CD8-positive, alpha-beta memory T cell (primary cell): ENCODE measurements at regions not wholly inside any gene's neighbourhood (a gene's known extent, or its start where the extent isn't known, plus 50 kb on each side); places are given as distances from the start of the nearest gene placed in this dataset.

Source experiments
- CTCF ChIA-PET: fragments of 350-600 bp; sonication (Branson Sonifier 250); formaldehyde crosslinking; loops from one replicate; lab custom pipeline; 2021; ENCODE audit warnings: antibody characterized with exemption; lab: Charles Lee
- POLR2A ChIA-PET: fragments of 350-600 bp; sonication (Branson Sonifier 250); formaldehyde crosslinking; loops from one replicate; lab custom pipeline; 2021; ENCODE audit warnings: antibody characterized with exemption; lab: Charles Lee
- DNase-seq, 5 donors: peaks; one replicate each; pipeline versions ENCODE4 v3.0.0 to v3.0.0-alpha.2; 2020 to 2022; ENCODE audit warnings: mixed read lengths in 1 of 5
- H3K27ac ChIP-seq: one replicate; pipeline ENCODE4 v1.7.0; 2013; ENCODE audit warnings: low read depth, mild to moderate bottlenecking, low read length, moderate library complexity
- H3K27me3 ChIP-seq: 2 replicates; pipeline ENCODE4 v1.7.0; 2013; ENCODE audit warnings: low read length, mild to moderate bottlenecking; ENCODE audit not compliant: insufficient read depth, poor library complexity, severe bottlenecking
- H3K36me3 ChIP-seq: 2 replicates; pipeline ENCODE4 v1.7.0; 2013; ENCODE audit warnings: mild to moderate bottlenecking, low read length, moderate library complexity; ENCODE audit not compliant: insufficient read depth
- H3K4me1 ChIP-seq: 2 replicates; pipeline ENCODE4 v1.7.0; 2013; ENCODE audit warnings: mild to moderate bottlenecking, low read length, moderate library complexity; ENCODE audit not compliant: insufficient read depth
- H3K4me3 ChIP-seq: 2 replicates; pipeline ENCODE4 v1.7.0; 2013; ENCODE audit warnings: mild to moderate bottlenecking, low read length
- H3K9me3 ChIP-seq: 2 replicates; pipeline ENCODE4 v1.7.0; 2013; ENCODE audit warnings: mild to moderate bottlenecking, low read length
- H3K27ac Mint-ChIP-seq, 8 donors: one replicate each; pipeline ENCODE4 v1.8.0; 2020 to 2021; ENCODE audit warnings: mixed read lengths in 8 of 8, mild to moderate bottlenecking in 6 of 8, inconsistent platforms in 3 of 8, moderate library complexity in 3 of 8
- H3K27me3 Mint-ChIP-seq, 2 donors: one replicate each; pipeline ENCODE4 v1.8.0; 2020 to 2021; ENCODE audit warnings: mixed read lengths in 2 of 2, mild to moderate bottlenecking in 1 of 2, moderate library complexity in 1 of 2
- H3K36me3 Mint-ChIP-seq, 3 donors: one replicate each; pipeline ENCODE4 v1.8.0; 2020 to 2021; ENCODE audit warnings: mixed read lengths in 3 of 3, inconsistent platforms in 1 of 3, mild to moderate bottlenecking in 1 of 3
- H3K4me1 Mint-ChIP-seq, 3 donors: one replicate each; pipeline ENCODE4 v1.8.0; 2020 to 2021; ENCODE audit warnings: mixed read lengths in 3 of 3, inconsistent platforms in 1 of 3, mild to moderate bottlenecking in 1 of 3
- H3K4me3 Mint-ChIP-seq, 7 donors: one replicate each; pipeline ENCODE4 v1.8.0; 2020 to 2021; ENCODE audit warnings: mixed read lengths in 7 of 7, mild to moderate bottlenecking in 6 of 7, moderate library complexity in 4 of 7, inconsistent platforms in 2 of 7
- H3K9me3 Mint-ChIP-seq, 5 donors: one replicate each; pipeline ENCODE4 v1.8.0; 2020 to 2022; ENCODE audit warnings: mixed read lengths in 5 of 5, mild to moderate bottlenecking in 3 of 5, moderate library complexity in 2 of 5, inconsistent platforms in 1 of 5

- Mint-ChIP-seq H3K9me3 (peaks cover 0 to 6% (median 2%) of the 10 kb centered on the region in 5 donors), H3K4me1 (no peaks in the 10 kb centered on the region), H3K4me3 (no peak overlapping the region), H3K36me3 (no peaks in the 10 kb centered on the region), H3K27me3 (peaks cover 0 to 3% of the 10 kb centered on the region in 2 donors), H3K27ac (no peak overlapping the region)
- H3K9me3 ChIP-seq = no peaks in the 10 kb centered on the region
- ChIA-PET POLR2A (no interaction called here), CTCF (no interaction called here)
- H3K4me1 ChIP-seq = no peaks in the 10 kb centered on the region
- H3K27ac ChIP-seq = no peak overlapping the region
- H3K4me3 ChIP-seq = no peak overlapping the region
- no peaks in the 10 kb centered on the region for H3K27me3 ChIP-seq
- no peaks in the 10 kb centered on the region for H3K36me3 ChIP-seq
- no peak for DNase-seq
Measured at GRCh38 chr11:92329137-92329536, 104.5 kb downstream of the FAT3 start.

GRCh38 chr11:92329646-92330045 lies 105.0 kb downstream of the FAT3 start:
- no peak overlapping the region for H3K27ac Mint-ChIP-seq
- POLR2A ChIA-PET = no interaction called here
- H3K4me1 Mint-ChIP-seq = no peaks in the 10 kb centered on the region
- Histone ChIP-seq H3K27me3 (no peaks in the 10 kb centered on the region), H3K27ac (no peak overlapping the region), H3K9me3 (no peaks in the 10 kb centered on the region), H3K4me1 (no peaks in the 10 kb centered on the region), H3K4me3 (no peak overlapping the region), H3K36me3 (no peaks in the 10 kb centered on the region)
- DNase-seq = no peak
- peaks cover 0 to 6% (median 2%) of the 10 kb centered on the region in 5 donors for H3K9me3 Mint-ChIP-seq
- peaks cover 0 to 3% of the 10 kb centered on the region in 2 donors for H3K27me3 Mint-ChIP-seq
- no peak overlapping the region for H3K4me3 Mint-ChIP-seq
- CTCF ChIA-PET = no interaction called here
- no peaks in the 10 kb centered on the region for H3K36me3 Mint-ChIP-seq

GRCh38 chr11:92330114-92330513 lies 105.5 kb downstream of the FAT3 start:
- Mint-ChIP-seq H3K27ac (no peak overlapping the region), H3K27me3 (peaks cover 0 to 3% of the 10 kb centered on the region in 2 donors), H3K9me3 (peaks cover 0 to 6% (median 2%) of the 10 kb centered on the region in 5 donors), H3K4me3 (no peak overlapping the region), H3K36me3 (no peaks in the 10 kb centered on the region), H3K4me1 (no peaks in the 10 kb centered on the region)
- ChIA-PET POLR2A (no interaction called here), CTCF (no interaction called here)
- Histone ChIP-seq H3K4me1 (no peaks in the 10 kb centered on the region), H3K4me3 (no peak overlapping the region), H3K9me3 (no peaks in the 10 kb centered on the region), H3K27ac (no peak overlapping the region), H3K36me3 (no peaks in the 10 kb centered on the region), H3K27me3 (no peaks in the 10 kb centered on the region)
- no peak for DNase-seq

GRCh38 chr11:92332986-92333385 lies 108.4 kb downstream of the FAT3 start:
- Histone ChIP-seq H3K9me3 (no peaks in the 10 kb centered on the region), H3K4me3 (no peak overlapping the region), H3K27me3 (no peaks in the 10 kb centered on the region), H3K36me3 (no peaks in the 10 kb centered on the region), H3K4me1 (no peaks in the 10 kb centered on the region), H3K27ac (no peak overlapping the region)
- no peaks in the 10 kb centered on the region for H3K4me1 Mint-ChIP-seq
- H3K9me3 Mint-ChIP-seq = peaks cover 2 to 11% (median 3%) of the 10 kb centered on the region in 5 donors
- no peak overlapping the region for H3K27ac Mint-ChIP-seq
- no peaks in the 10 kb centered on the region for H3K36me3 Mint-ChIP-seq
- POLR2A ChIA-PET = no interaction called here
- no peaks in the 10 kb centered on the region for H3K27me3 Mint-ChIP-seq
- H3K4me3 Mint-ChIP-seq = no peak overlapping the region
- CTCF ChIA-PET = no interaction called here
- DNase-seq = no peak

- Mint-ChIP-seq H3K36me3 (no peaks in the 10 kb centered on the region), H3K27ac (no peak overlapping the region), H3K9me3 (peaks cover 2 to 21% (median 9%) of the 10 kb centered on the region in 5 donors), H3K4me1 (no peaks in the 10 kb centered on the region), H3K27me3 (no peaks in the 10 kb centered on the region), H3K4me3 (no peak overlapping the region)
- Histone ChIP-seq H3K9me3 (no peaks in the 10 kb centered on the region), H3K4me3 (no peak overlapping the region), H3K27me3 (no peaks in the 10 kb centered on the region), H3K27ac (no peak overlapping the region), H3K36me3 (no peaks in the 10 kb centered on the region), H3K4me1 (no peaks in the 10 kb centered on the region)
- DNase-seq = no peak
- POLR2A ChIA-PET = no interaction called here
- CTCF ChIA-PET = interaction anchor here (1.1 kb wide), 1 partner anchor 17 kb away, joined by 4 read pairs; no protein-coding TSS in a partner anchor
Measured at GRCh38 chr11:92340839-92341238, 116.2 kb downstream of the FAT3 start.

GRCh38 chr11:92342034-92342720 lies 117.6 kb downstream of the FAT3 start:
- peaks cover 2 to 21% (median 8%) of the 10 kb centered on the region in 5 donors for H3K9me3 Mint-ChIP-seq
- ChIA-PET POLR2A (no interaction called here), CTCF (interaction anchor here (1.1 kb wide), 1 partner anchor 18 kb away, joined by 4 read pairs; no protein-coding TSS in a partner anchor)
- no peak overlapping the region for H3K4me3 ChIP-seq
- H3K27ac Mint-ChIP-seq = no peak overlapping the region
- no peaks in the 10 kb centered on the region for H3K36me3 ChIP-seq
- no peaks in the 10 kb centered on the region for H3K4me1 ChIP-seq
- H3K27ac ChIP-seq = no peak overlapping the region
- no peaks in the 10 kb centered on the region for H3K27me3 Mint-ChIP-seq
- DNase-seq = no peak
- no peaks in the 10 kb centered on the region for H3K36me3 Mint-ChIP-seq
- H3K4me3 Mint-ChIP-seq = no peak overlapping the region
- no peaks in the 10 kb centered on the region for H3K9me3 ChIP-seq
- no peaks in the 10 kb centered on the region for H3K27me3 ChIP-seq
- no peaks in the 10 kb centered on the region for H3K4me1 Mint-ChIP-seq

GRCh38 chr11:92342886-92343285 lies 118.3 kb downstream of the FAT3 start:
- Mint-ChIP-seq H3K9me3 (peaks cover 2 to 19% (median 5%) of the 10 kb centered on the region in 5 donors), H3K27me3 (no peaks in the 10 kb centered on the region), H3K27ac (no peak overlapping the region), H3K4me1 (no peaks in the 10 kb centered on the region), H3K36me3 (no peaks in the 10 kb centered on the region), H3K4me3 (no peak overlapping the region)
- Histone ChIP-seq H3K9me3 (no peaks in the 10 kb centered on the region), H3K4me1 (no peaks in the 10 kb centered on the region), H3K27me3 (no peaks in the 10 kb centered on the region), H3K27ac (no peak overlapping the region), H3K36me3 (no peaks in the 10 kb centered on the region), H3K4me3 (no peak overlapping the region)
- ChIA-PET POLR2A (no interaction called here), CTCF (no interaction called here)
- no peak for DNase-seq

- Histone ChIP-seq H3K36me3 (no peaks in the 10 kb centered on the region), H3K4me3 (no peak overlapping the region), H3K9me3 (no peaks in the 10 kb centered on the region), H3K27ac (no peak overlapping the region), H3K27me3 (no peaks in the 10 kb centered on the region), H3K4me1 (no peaks in the 10 kb centered on the region)
- no peaks in the 10 kb centered on the region for H3K27me3 Mint-ChIP-seq
- DNase-seq = no peak
- no peak overlapping the region for H3K4me3 Mint-ChIP-seq
- H3K27ac Mint-ChIP-seq = no peak overlapping the region
- ChIA-PET CTCF (no interaction called here), POLR2A (no interaction called here)
- H3K4me1 Mint-ChIP-seq = no peaks in the 10 kb centered on the region
- peaks cover 0 to 3% (median 2%) of the 10 kb centered on the region in 5 donors for H3K9me3 Mint-ChIP-seq
- no peaks in the 10 kb centered on the region for H3K36me3 Mint-ChIP-seq
Measured at GRCh38 chr11:92346220-92346619, 121.6 kb downstream of the FAT3 start.
